Endothelial cell of umbilical vein (primary cell): ENCODE measurements at regions not wholly inside any gene's neighbourhood (a gene's known extent, or its start where the extent isn't known, plus 50 kb on each side); places are given as distances from the start of the nearest gene placed in this dataset.

Experiments
- BruUV-seq: library from RNA; stranded (reverse); fragments of 400-500 nt; replicated peaks from 2 replicates; lab custom pipeline; 2021; lab: Mats Ljungman, UMichigan
- CTCF ChIA-PET: fragments of 300-600, 350-600 bp; sonication (Branson Sonifier 250); formaldehyde crosslinking; loops from one replicate; lab custom pipeline; 2021; ENCODE audit warnings: antibody characterized with exemption, inconsistent platforms; lab: Charles Lee
- POLR2A ChIA-PET: fragments of 300-600, 350-600 bp; sonication (Branson Sonifier 250); formaldehyde crosslinking; loops from one replicate; lab custom pipeline; 2021; ENCODE audit warnings: antibody characterized with exemption, inconsistent platforms; lab: Charles Lee
- DNase-seq: peaks from one replicate; pipeline ENCODE4 v3.0.0-alpha.2; 2011; ENCODE audit warnings: low read depth, low spot score
- FAIRE-seq: peaks from 2 replicates; lab custom pipeline; 2011; peaks lifted over from hg19 to GRCh38; lab: Jason Lieb, UNC
- H2AFZ ChIP-seq: 2 replicates; pipeline ENCODE4 v1.6.0; 2012; ENCODE audit warnings: low read depth, low read length, control low read depth, inconsistent platforms
- H3K27ac ChIP-seq: 2 replicates; pipeline ENCODE4 v1.5.1; 2011; ENCODE audit warnings: low read depth, mild to moderate bottlenecking, control low read depth, low read length, moderate library complexity; ENCODE audit not compliant: insufficient read depth
- H3K27me3 ChIP-seq, 2 experiments: 2 replicates each; pipeline versions ENCODE4 v1.6.0 to v1.6.1; 2011; ENCODE audit warnings: low read length in 2 of 2, mixed read lengths in 1 of 2; ENCODE audit not compliant: control insufficient read depth in 2 of 2, insufficient read depth in 2 of 2
- H3K36me3 ChIP-seq, 2 experiments: 2 replicates in 1 of 2; 3 replicates in 1 of 2; pipeline ENCODE4 v1.5.1; 2011; ENCODE audit warnings: low read length in 2 of 2, mild to moderate bottlenecking in 1 of 2, moderate library complexity in 1 of 2; ENCODE audit not compliant: control insufficient read depth in 2 of 2, insufficient read depth in 2 of 2; ENCODE audit errors: extremely low read depth in 1 of 2
- H3K4me1 ChIP-seq: 3 replicates; pipeline ENCODE4 v1.5.1; 2011; ENCODE audit warnings: mild to moderate bottlenecking, low read length; ENCODE audit not compliant: control insufficient read depth, insufficient read depth; ENCODE audit errors: extremely low read depth
- H3K4me2 ChIP-seq: 2 replicates; pipeline ENCODE4 v1.6.1; 2011; ENCODE audit warnings: low read length, control low read depth, mixed read lengths; ENCODE audit not compliant: insufficient read depth
- H3K4me3 ChIP-seq, 3 experiments: fragments of 200-600 bp in 1 of 3; sonication (generic), shearing (Covaris generic) in 1 of 3; replicated peaks in 1 of 3; 2 replicates each; pipeline ENCODE4 v1.5.1; 2011 to 2016; ENCODE audit warnings: control low read depth in 3 of 3, low read length in 3 of 3, mild to moderate bottlenecking in 2 of 3, inconsistent platforms in 1 of 3, low read depth in 1 of 3, moderate library complexity in 1 of 3; ENCODE audit not compliant: insufficient read depth in 1 of 3
- H3K79me2 ChIP-seq: 2 replicates; pipeline ENCODE4 v1.6.0; 2012; ENCODE audit warnings: low read length, inconsistent platforms; ENCODE audit not compliant: control insufficient read depth, insufficient read depth
- H3K9ac ChIP-seq: replicated peaks from 2 replicates; pipeline ENCODE3; 2011; ENCODE audit warnings: low read length, control low read depth; ENCODE audit not compliant: insufficient read depth; ENCODE audit errors: extremely low read depth
- H3K9me1 ChIP-seq: replicated peaks from 3 replicates; pipeline ENCODE4 v1.6.0; 2011; ENCODE audit warnings: mild to moderate bottlenecking, low read length; ENCODE audit not compliant: control insufficient read depth, insufficient read depth; ENCODE audit errors: extremely low read depth
- H3K9me3 ChIP-seq: replicated peaks from 2 replicates; pipeline ENCODE4 v1.5.1; 2012; ENCODE audit warnings: low read length, inconsistent platforms; ENCODE audit not compliant: control insufficient read depth, insufficient read depth
- H4K20me1 ChIP-seq: replicated peaks from 2 replicates; pipeline ENCODE3; 2011; ENCODE audit warnings: mild to moderate bottlenecking, low read length; ENCODE audit not compliant: control insufficient read depth, insufficient read depth; ENCODE audit errors: extremely low read depth
- EZH2 ChIP-seq: IDR thresholded peaks from 2 replicates; pipeline ENCODE4 v1.6.1; 2012; ENCODE audit warnings: borderline replicate concordance, low read depth, mild to moderate bottlenecking, moderate library complexity, low read length, inconsistent platforms; ENCODE audit not compliant: severe bottlenecking
- FOS ChIP-seq: IDR thresholded peaks from 2 replicates; pipeline ENCODE4 v1.6.1; 2011; ENCODE audit warnings: mild to moderate bottlenecking, low read length, moderate library complexity, borderline replicate concordance; ENCODE audit not compliant: insufficient read depth
- GATA2 ChIP-seq: IDR thresholded peaks from 2 replicates; pipeline ENCODE4 v1.7.0; 2011; ENCODE audit warnings: low read depth, mild to moderate bottlenecking, moderate library complexity, mixed read lengths, low read length; ENCODE audit not compliant: insufficient read length, insufficient read depth
- JUN ChIP-seq: IDR thresholded peaks from 2 replicates; pipeline ENCODE4 v1.6.1; 2011; ENCODE audit warnings: borderline replicate concordance, low read depth; ENCODE audit not compliant: insufficient read length, insufficient read depth
- MAX ChIP-seq: IDR thresholded peaks from 2 replicates; pipeline ENCODE4 v1.6.1; 2011; ENCODE audit not compliant: insufficient read depth, insufficient read length
- MYC ChIP-seq: IDR thresholded peaks from one replicate; pipeline ENCODE4 v1.6.1; 2011; ENCODE audit warnings: mild to moderate bottlenecking, low read depth, low read length
- POLR2A ChIP-seq: IDR thresholded peaks from 2 replicates; pipeline ENCODE4 v1.6.1; 2012; ENCODE audit warnings: low read depth, mild to moderate bottlenecking, control low read depth, low read length
- POLR2AphosphoS5 ChIP-seq: IDR thresholded peaks from 2 replicates; pipeline ENCODE4 v1.6.1; 2012; ENCODE audit warnings: low read depth, mild to moderate bottlenecking, control low read depth, low read length, moderate library complexity; ENCODE audit not compliant: insufficient read depth
- dilution Hi-C: fragments of 300-500 bp; cut with MboI; formaldehyde crosslinking; loops from one replicate; pipeline ENCODE4 v1.15.0; 2019; ENCODE audit warnings: low sequenced_read_pairs; ENCODE audit not compliant: extremely low pct_ligation_motif_present
- intact Hi-C: fragments of 100-400 bp; cut with micrococcal nuclease; formaldehyde crosslinking; loops from one replicate; pipeline ENCODE4 v1.10.0; 2022
- TF ChIP-seq, protein P1 (sequence below), 2 donors: IDR thresholded peaks; 1 replicate in 1 of 2; 2 replicates in 1 of 2; pipeline ENCODE4 v1.5.1; 2011; ENCODE audit warnings: low read length in 2 of 2, mild to moderate bottlenecking in 2 of 2, moderate library complexity in 2 of 2, control low read depth in 1 of 2, inconsistent platforms in 1 of 2, low read depth in 1 of 2; ENCODE audit not compliant: insufficient read depth in 1 of 2; ENCODE audit errors: extremely low read depth in 1 of 2

GRCh38 chr5:54775645-54776044 is 209.7 kb downstream of the ESM1 start:
- no peak overlapping the region for H2AFZ ChIP-seq
- H3K9ac ChIP-seq: no peak overlapping the region
- DNase-seq: no peak
- TF ChIP-seq JUN: no peak
- TF ChIP-seq GATA2: no peak
- no peak for TF ChIP-seq FOS
- no peak for TF ChIP-seq POLR2A
- TF ChIP-seq EZH2: no peak
- TF ChIP-seq POLR2AphosphoS5: no peak
- no peak for TF ChIP-seq MAX
- TF ChIP-seq, protein P1, sequence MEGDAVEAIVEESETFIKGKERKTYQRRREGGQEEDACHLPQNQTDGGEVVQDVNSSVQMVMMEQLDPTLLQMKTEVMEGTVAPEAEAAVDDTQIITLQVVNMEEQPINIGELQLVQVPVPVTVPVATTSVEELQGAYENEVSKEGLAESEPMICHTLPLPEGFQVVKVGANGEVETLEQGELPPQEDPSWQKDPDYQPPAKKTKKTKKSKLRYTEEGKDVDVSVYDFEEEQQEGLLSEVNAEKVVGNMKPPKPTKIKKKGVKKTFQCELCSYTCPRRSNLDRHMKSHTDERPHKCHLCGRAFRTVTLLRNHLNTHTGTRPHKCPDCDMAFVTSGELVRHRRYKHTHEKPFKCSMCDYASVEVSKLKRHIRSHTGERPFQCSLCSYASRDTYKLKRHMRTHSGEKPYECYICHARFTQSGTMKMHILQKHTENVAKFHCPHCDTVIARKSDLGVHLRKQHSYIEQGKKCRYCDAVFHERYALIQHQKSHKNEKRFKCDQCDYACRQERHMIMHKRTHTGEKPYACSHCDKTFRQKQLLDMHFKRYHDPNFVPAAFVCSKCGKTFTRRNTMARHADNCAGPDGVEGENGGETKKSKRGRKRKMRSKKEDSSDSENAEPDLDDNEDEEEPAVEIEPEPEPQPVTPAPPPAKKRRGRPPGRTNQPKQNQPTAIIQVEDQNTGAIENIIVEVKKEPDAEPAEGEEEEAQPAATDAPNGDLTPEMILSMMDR (IDR thresholded peaks at IDR 0.05; ENCODE audit: extremely low read depth in 1 of 2, insufficient read depth in 1 of 2, low read depth in 1 of 2, low read length in 2 of 2): no peak
- no peak for TF ChIP-seq MYC
- no peaks in the 10 kb centered on the region for H3K9me1 ChIP-seq
- no peak overlapping the region for H3K4me2 ChIP-seq
- no peaks in the 10 kb centered on the region for H3K27me3 ChIP-seq
- intact Hi-C loops: no loop called here
- no peaks in the 10 kb centered on the region for H3K4me1 ChIP-seq
- no peaks in the 10 kb centered on the region for H3K36me3 ChIP-seq
- no peak overlapping the region for H3K4me3 ChIP-seq
- CTCF ChIA-PET: no interaction called here
- no peaks in the 10 kb centered on the region for H3K9me3 ChIP-seq
- no peak for FAIRE-seq
- POLR2A ChIA-PET: no interaction called here
- H3K79me2 ChIP-seq: no peaks in the 10 kb centered on the region
- no peak overlapping the region for H3K27ac ChIP-seq
- dilution Hi-C loops: no loop called here
- no peaks in the 10 kb centered on the region for H4K20me1 ChIP-seq
- no TSS peak for BruUV-seq
